ENCODE measurements at regions not wholly inside any gene's neighbourhood (a gene's known extent, or its start where the extent isn't known, plus 50 kb on each side); places are given as distances from the start of the nearest gene placed in this dataset.

DNA sequence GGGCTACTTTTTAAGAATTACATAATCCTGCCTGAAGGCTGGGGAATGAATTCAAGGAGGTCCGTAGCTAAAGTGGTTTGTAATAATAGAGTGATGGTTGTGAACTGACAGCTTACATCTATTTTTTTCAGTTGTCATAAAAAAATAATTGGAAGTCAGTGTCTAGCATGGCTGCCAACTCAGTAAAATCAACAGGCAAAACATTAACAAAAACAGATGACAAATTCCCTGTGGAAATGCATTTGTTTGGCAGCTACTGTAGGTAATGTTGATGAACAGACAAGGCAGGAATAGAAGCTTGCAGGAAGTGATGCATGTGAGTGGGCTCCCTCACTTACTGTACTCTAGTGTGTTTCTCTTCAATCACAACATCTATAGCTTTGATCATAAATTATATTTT lies 766.0 kb upstream of the POT1 start:
- DNase-seq (ENCODE audit: low spot score) = no peak
- H3K4me3 ChIP-seq = no peak overlapping the region
- 79% methylated on average over 1 of the region's 1 CpG for WGBS (ENCODE audit: low lambda C conversion rate, missing lambda C conversion rate)
- H3K36me3 ChIP-seq (replicated peaks; ENCODE audit: insufficient read depth, low read depth) = no peaks in the 10 kb centered on the region
- no peak overlapping the region for H3K4me2 ChIP-seq
- H4K20me1 ChIP-seq (ENCODE audit: insufficient read depth, poor library complexity, severe bottlenecking) = peaks cover 2% of the 10 kb centered on the region
- no peak for TF ChIP-seq EZH2phosphoT487 (IDR thresholded peaks at IDR 0.05; ENCODE audit: low read depth, severe bottlenecking, unreplicated experiment)
- no peak for TF ChIP-seq EZH2 (IDR thresholded peaks at IDR 0.05; ENCODE audit: borderline replicate concordance)
- TF ChIP-seq, protein P1, sequence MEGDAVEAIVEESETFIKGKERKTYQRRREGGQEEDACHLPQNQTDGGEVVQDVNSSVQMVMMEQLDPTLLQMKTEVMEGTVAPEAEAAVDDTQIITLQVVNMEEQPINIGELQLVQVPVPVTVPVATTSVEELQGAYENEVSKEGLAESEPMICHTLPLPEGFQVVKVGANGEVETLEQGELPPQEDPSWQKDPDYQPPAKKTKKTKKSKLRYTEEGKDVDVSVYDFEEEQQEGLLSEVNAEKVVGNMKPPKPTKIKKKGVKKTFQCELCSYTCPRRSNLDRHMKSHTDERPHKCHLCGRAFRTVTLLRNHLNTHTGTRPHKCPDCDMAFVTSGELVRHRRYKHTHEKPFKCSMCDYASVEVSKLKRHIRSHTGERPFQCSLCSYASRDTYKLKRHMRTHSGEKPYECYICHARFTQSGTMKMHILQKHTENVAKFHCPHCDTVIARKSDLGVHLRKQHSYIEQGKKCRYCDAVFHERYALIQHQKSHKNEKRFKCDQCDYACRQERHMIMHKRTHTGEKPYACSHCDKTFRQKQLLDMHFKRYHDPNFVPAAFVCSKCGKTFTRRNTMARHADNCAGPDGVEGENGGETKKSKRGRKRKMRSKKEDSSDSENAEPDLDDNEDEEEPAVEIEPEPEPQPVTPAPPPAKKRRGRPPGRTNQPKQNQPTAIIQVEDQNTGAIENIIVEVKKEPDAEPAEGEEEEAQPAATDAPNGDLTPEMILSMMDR (IDR thresholded peaks at IDR 0.05; ENCODE audit: poor library complexity) = no peak
- H3K79me2 ChIP-seq = no peaks in the 10 kb centered on the region
- no peaks in the 10 kb centered on the region for H3K27me3 ChIP-seq
- no peaks in the 10 kb centered on the region for H3K4me1 ChIP-seq (ENCODE audit: insufficient read depth)
- H3K9me2 ChIP-seq (replicated peaks; ENCODE audit: insufficient read depth) = no peaks in the 10 kb centered on the region
- no peak overlapping the region for H3K27ac ChIP-seq
- H3K9me3 ChIP-seq (ENCODE audit: low read depth) = no peaks in the 10 kb centered on the region
- no peak overlapping the region for H2AFZ ChIP-seq

DNA sequence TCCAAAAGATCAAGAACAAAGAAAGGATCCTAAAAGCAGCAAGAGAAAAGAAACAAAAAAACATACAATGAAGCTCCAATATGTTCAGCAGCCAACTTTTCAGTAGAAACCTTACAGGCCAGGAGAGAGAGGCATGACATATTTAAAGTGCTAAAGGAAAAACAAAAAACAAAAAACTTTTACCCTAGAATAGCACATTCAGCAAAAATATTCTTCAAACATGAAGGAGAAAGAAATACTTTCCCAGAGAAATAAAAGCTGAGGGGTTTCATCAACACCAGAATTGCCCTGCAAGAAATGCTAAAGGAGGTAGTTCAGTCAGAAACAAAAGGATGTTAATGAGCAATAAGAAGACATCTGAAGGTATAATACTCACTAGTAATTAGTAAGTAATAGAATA lies 753.5 kb upstream of the POT1 start:
- Histone ChIP-seq H3K27ac (no peak overlapping the region), H3K79me2 (no peaks in the 10 kb centered on the region), H3K9me2 (replicated peaks; ENCODE audit: insufficient read depth) (no peaks in the 10 kb centered on the region), H4K20me1 (ENCODE audit: insufficient read depth, poor library complexity, severe bottlenecking) (no peaks in the 10 kb centered on the region), H3K27me3 (no peaks in the 10 kb centered on the region), H3K36me3 (replicated peaks; ENCODE audit: insufficient read depth, low read depth) (no peaks in the 10 kb centered on the region), H3K4me3 (no peak overlapping the region), H3K9me3 (ENCODE audit: low read depth) (no peaks in the 10 kb centered on the region), H2AFZ (no peak overlapping the region), H3K4me1 (ENCODE audit: insufficient read depth) (no peaks in the 10 kb centered on the region), H3K4me2 (no peak overlapping the region)
- TF ChIP-seq EZH2 (IDR thresholded peaks at IDR 0.05; ENCODE audit: borderline replicate concordance) (no peak), EZH2phosphoT487 (IDR thresholded peaks at IDR 0.05; ENCODE audit: low read depth, severe bottlenecking, unreplicated experiment) (no peak)
- TF ChIP-seq, protein P1 (IDR thresholded peaks at IDR 0.05; ENCODE audit: poor library complexity) = no peak
- no peak for DNase-seq (ENCODE audit: low spot score)

DNA sequence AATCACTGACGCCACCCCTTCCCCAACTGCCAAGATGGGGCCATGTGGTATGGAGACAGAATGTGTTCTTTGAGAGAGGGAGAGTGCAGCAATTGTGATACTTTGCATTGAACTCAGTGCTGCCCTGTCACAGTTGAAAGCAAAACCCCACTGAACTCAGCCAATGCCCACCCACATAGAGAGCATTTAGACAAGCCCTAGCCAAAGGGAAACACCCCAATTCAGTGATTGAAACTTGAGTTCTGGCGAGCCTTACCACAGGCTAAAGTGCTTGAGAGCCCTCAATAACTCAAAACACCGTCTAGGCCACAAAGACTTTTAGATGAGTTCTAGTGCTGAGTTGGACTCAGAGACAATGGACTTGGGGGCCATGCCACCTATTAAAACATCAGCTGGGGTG lies 751.9 kb upstream of the POT1 start:
- Histone ChIP-seq H3K4me1 (ENCODE audit: insufficient read depth) (no peaks in the 10 kb centered on the region), H3K27ac (no peak overlapping the region), H3K4me2 (no peak overlapping the region), H2AFZ (no peak overlapping the region), H3K9me3 (ENCODE audit: low read depth) (no peaks in the 10 kb centered on the region), H3K36me3 (replicated peaks; ENCODE audit: insufficient read depth, low read depth) (no peaks in the 10 kb centered on the region), H3K27me3 (no peaks in the 10 kb centered on the region), H4K20me1 (ENCODE audit: insufficient read depth, poor library complexity, severe bottlenecking) (no peaks in the 10 kb centered on the region), H3K79me2 (no peaks in the 10 kb centered on the region), H3K4me3 (no peak overlapping the region), H3K9me2 (replicated peaks; ENCODE audit: insufficient read depth) (no peaks in the 10 kb centered on the region)
- no peak for DNase-seq (ENCODE audit: low spot score)
- 87% methylated on average over 3 of the region's 3 CpGs for WGBS (ENCODE audit: low lambda C conversion rate, missing lambda C conversion rate)
- TF ChIP-seq, protein P1 (IDR thresholded peaks at IDR 0.05; ENCODE audit: poor library complexity) = no peak
- no peak for TF ChIP-seq EZH2 (IDR thresholded peaks at IDR 0.05; ENCODE audit: borderline replicate concordance)
- no peak for TF ChIP-seq EZH2phosphoT487 (IDR thresholded peaks at IDR 0.05; ENCODE audit: low read depth, severe bottlenecking, unreplicated experiment)

DNA sequence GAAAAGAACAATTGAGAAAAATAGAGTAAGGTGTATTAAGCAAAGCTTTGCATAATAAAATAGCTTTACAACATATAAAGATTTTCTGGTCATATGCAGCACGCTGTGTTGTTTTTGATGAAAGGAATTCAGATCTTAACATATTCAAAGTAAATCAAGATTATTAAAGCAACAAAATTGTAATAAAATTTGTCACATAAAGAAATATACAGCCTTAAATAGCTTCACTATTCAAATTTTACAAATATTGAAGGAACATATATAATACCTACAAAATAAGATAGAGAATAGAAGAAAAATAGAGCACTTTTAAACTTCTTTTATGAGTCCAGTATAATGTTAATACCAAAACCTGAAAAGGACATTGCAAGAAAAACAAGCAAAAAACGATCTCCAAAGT lies 749.1 kb upstream of the POT1 start:
- H3K4me3 ChIP-seq = no peak overlapping the region
- H3K4me1 ChIP-seq (ENCODE audit: insufficient read depth) = no peaks in the 10 kb centered on the region
- no peak for DNase-seq (ENCODE audit: low spot score)
- no peaks in the 10 kb centered on the region for H3K9me3 ChIP-seq (ENCODE audit: low read depth)
- WGBS (ENCODE audit: low lambda C conversion rate, missing lambda C conversion rate) = 81% methylated on average over 2 of the region's 2 CpGs
- H3K79me2 ChIP-seq = no peaks in the 10 kb centered on the region
- H3K9me2 ChIP-seq (replicated peaks; ENCODE audit: insufficient read depth) = no peaks in the 10 kb centered on the region
- H2AFZ ChIP-seq = no peak overlapping the region
- no peaks in the 10 kb centered on the region for H3K36me3 ChIP-seq (replicated peaks; ENCODE audit: insufficient read depth, low read depth)
- TF ChIP-seq EZH2 (IDR thresholded peaks at IDR 0.05; ENCODE audit: borderline replicate concordance) (no peak), EZH2phosphoT487 (IDR thresholded peaks at IDR 0.05; ENCODE audit: low read depth, severe bottlenecking, unreplicated experiment) (no peak)
- TF ChIP-seq, protein P1 (IDR thresholded peaks at IDR 0.05; ENCODE audit: poor library complexity) = no peak
- no peaks in the 10 kb centered on the region for H3K27me3 ChIP-seq
- no peak overlapping the region for H3K4me2 ChIP-seq
- H3K27ac ChIP-seq = no peak overlapping the region
- no peaks in the 10 kb centered on the region for H4K20me1 ChIP-seq (ENCODE audit: insufficient read depth, poor library complexity, severe bottlenecking)

All from hepatocyte (in vitro differentiated cells).